ENCODE measurements at regions not wholly inside any gene's neighbourhood (a gene's known extent, or its start where the extent isn't known, plus 50 kb on each side); places are given as distances from the start of the nearest gene placed in this dataset.

DNA sequence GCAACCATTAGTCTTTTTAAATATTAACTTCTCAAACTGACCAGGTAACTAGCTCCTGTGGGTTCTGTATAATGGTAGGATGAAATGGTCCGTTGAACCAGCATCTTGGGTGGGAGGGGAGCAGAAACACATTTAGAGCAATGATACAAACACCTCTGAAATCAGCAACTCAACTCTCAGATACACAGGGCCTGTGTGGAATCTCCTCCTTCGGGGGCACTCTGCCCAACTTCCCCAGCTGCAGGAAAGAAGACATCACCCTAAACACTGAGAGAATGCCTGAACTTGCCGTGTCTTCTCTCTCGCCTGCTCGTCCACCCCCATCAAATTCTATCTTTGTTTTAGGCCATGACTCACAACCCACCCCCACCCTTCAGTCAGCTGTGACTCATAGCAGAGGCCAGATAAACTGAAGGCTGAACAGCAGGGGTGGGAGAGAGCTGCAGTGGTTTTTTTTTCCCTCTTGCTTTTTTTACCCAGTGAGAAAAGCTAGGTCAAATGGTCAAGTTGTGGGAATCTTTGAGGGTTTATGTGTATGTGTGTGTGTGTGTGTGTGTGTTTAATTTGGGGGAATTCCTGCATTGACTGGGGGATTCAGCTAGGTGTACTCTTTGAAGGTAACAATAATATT is 593.4 kb upstream of the JAG1 start:
- no peak for DNase-seq

DNA sequence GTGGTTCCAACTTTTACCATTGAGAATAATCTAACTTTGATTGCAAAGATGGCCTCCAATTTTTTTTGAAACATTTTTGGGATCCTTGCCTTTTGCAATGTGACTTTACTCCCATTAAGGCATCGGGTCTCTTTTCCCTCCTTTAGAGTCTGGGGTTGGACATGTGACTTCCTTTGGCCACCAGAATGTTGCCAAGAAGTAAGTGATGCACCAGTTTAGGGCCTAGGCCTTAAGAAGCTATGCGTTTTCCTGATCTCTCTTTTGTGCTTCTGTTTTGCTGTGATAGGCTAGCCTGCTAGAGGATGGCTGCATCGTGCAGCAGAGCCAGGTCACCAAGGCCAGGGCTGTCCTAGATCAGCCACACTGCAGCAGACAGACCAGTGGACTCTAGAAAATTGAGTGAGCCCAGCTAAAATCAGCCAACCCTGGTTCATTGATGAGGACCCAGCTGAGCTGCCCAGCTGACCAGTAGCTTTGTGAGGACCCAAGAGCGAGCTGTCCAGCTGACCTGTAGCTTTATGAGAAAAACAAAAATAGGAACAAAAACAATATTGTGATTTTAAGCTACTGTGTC is 594.0 kb upstream of the JAG1 start:
- DNase-seq: no peak

DNA sequence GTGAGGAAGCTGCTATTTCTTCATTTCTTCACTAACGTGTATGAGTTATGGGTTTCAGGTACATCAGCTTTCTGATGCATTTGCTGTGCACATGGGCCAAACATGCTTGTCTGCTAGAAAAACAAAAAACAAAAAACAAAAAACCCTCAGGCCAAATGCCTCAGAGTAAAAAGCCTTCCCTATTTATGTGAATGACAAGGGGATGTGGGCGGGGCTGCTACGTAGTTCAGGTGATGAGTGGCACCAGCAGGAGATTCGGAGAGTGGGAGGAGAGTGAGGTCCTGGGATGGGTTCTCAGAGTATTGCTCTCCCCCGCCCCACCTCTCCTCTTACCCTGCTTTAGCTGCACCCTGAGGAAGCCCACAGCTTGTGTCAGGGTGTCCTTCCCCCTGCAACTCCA is 596.8 kb upstream of the JAG1 start:
- DNase-seq: no peak

DNA sequence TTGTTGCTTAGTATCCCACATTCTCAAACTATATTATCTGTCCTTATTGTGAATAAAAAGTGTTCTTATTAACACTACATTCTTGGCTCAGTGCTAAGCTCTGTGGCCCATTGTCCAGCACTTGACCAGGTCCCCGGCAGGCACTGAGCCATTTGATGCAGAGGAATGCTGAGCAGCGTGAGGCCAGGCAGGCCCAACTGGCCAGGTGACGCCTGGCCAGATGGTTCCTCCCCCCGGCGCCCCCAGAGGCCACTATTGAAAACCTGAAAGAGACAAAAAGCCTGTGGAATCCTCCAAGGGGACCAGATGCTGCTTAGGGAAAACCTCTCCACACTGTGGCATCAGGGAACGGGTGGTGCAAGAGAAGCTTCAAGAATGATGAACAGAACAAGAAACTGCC is 597.5 kb upstream of the JAG1 start:
- DNase-seq: no peak

DNA sequence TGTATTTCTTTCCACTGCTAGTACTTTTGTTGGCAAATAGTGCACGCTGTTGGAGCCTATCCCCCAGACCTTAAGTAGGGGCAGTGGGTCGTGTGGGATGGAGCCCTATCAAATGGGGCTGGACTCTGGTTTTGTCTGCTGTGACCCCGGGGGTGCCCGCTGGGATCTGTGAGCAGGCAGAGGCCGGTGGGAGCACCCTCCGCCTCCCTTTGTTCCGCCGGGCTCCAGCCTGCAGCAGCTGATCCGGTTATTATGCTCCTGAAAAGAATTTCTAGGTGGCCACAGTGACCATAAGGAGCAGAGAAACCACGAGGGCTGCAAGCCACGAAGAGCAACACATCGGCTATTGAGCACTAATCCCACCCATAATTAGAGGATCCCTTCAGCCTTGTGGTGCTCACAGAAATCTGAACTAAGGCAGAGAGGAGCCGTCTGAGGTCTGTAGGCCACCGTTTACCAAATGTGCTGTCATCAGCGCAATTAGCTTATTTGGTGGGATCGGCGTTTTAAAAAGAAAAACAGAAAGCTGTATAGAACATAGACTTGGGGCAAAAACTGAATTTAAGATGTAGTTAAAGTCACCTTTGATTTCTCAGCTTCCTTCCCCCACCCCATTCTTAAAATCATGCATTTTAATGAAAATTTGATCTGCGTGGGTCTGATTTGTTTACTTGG is 598.3 kb upstream of the JAG1 start:
- DNase-seq: no peak

DNA sequence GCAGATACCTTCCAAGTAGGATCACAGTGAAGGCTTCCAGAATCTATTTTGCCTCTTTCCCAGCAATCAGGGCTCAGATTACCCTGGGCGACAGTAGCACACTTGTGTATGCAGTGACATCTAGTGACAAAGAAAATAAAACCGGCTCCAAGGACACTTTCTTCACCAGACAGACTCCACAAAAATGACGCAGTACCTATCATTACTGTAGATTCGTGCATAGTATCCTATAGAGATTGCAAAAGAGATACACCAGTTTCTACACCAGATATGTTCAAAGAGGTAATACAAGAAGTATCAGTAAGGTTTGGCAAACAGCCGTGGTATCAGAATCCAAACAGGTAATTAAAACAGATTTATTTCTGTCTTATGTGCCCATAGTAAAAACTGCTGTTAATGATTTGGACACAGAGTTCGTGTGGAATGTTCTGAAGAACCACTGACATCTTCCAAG is 600.4 kb upstream of the JAG1 start:
- no peak for DNase-seq

DNA sequence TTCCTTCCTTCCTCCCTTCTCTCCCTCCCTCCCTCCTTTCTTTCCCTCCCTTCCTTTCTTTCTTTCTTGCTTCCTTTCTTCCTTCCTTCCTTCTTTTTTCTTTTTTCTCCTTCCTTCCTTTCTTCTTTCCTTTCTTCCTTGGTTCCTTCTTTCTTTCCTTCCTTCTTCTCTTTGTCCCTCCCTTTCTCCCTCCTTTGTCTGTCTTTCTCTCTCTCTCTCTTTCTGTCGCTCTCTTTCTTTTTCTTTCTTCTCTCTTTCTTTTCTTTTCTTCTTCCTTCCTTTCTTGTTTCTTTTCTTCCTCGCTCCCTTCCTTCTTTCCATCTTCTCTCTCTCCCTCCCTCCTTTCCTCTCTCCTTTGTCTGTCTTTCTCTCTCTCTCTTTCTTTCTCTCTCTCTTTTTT is 601.9 kb upstream of the JAG1 start:
- no peak for DNase-seq

DNA sequence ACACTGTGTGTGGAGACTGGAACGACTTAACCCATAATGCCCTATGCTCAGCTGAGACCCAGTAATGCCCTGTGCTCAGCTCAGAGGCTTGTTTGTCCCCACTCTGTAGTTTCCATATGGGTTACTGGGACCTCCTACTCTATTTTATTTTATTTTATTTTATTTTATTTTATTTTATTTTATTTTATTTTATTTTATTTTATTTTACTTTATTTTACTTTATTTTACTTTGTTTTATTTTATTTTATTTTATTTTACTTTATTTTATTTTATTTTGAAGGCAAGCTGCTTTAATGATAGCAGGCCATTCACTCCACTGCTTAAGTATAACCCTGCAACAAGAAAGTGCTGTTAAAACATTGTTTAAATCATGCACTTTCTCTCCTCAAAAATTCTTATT is 603.4 kb upstream of the JAG1 start:
- no peak for DNase-seq

DNA sequence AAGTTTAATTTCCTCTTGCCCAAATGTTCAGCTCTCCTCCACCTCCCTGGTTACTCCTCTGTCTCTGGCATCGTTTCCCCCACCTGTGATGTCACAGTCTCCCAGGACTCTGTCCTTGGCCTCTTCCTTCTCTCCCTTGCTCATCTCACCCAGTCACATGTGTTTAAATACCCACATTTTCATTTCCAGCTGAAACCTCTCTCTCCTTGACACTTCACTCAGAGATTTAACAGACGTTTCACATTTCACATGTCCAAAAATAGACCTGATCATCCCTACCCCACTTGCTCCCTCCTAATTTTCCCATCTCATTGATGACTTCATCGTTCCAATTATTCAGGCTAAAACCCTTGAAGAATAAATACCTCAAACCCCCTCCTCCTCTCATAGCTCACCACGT is 604.1 kb upstream of the JAG1 start:
- no peak for DNase-seq

DNA sequence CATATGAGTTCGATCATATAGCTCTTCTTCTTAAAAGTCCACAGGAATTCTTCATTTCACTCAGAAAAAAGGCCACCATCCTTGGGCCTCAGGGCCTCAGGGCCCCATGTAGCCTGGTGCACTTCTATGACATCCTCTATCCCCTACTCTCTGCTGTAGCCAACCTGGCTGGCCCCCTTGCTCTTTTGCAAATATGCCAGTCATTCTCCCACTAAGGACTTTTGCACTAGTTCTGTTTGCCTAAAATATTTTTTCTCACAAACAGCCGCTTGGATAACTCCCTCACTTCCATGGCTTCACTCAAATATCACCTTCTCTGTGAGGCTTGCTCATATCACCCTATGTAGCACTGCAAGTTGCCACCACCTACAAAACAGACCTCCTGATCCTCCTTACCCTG is 604.7 kb upstream of the JAG1 start:
- no peak for DNase-seq

DNA sequence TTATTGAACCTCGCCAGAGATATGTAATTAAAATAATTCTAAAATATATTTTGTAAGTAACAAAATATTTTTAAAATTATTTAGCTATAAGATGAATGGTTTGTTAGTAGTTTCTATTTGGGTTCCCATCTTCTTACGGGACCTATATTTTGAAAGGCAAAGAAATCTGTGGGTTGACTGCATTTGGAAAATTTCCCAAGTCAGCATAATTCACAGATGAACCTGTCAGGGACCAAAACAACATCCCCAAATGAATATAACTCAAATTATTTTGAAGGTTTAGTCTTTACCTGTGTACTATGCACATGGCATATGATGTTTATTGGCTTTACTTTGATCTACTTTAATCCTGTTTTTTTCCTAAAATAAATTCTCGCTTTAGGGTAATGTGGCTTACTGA is 607.4 kb upstream of the JAG1 start:
- no peak for DNase-seq

DNA sequence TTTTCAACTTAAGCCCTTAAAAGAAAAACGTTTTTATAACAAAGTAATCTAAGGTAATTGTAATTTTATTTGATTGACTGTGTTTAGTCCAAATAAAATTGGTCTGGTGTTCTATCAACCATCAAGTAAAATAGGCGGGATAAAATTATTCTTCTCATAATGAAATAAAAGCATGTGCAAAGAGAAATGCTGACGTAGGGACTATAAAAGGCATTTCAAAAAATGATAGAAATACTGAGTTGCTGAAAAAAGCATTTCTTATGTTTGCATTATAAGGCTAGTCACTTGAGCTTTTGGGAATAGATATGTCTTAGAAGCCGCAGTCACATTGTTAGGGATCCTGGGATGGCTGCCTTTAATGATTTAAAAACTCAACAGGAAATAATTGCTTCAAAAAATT is 608.0 kb upstream of the JAG1 start:
- DNase-seq: no peak

DNA sequence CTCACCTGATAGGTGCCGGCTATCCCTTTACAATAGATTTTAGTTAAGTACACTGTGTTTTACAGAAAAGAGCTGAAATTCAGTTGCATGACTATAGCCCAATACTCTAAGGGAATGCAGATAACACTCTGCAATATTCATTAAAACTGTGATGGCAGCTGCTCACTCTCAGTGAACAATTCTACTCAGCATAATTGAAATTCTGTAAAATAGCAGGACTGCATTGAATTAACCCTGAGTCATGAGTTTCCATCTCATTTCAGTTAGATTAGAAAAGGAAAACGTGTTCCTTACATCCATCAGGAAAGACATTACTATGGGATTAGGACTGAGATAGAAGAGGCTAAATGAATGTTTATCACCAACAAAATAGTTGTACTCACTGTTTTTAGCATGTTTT is 613.3 kb upstream of the JAG1 start:
- DNase-seq: no peak

DNA sequence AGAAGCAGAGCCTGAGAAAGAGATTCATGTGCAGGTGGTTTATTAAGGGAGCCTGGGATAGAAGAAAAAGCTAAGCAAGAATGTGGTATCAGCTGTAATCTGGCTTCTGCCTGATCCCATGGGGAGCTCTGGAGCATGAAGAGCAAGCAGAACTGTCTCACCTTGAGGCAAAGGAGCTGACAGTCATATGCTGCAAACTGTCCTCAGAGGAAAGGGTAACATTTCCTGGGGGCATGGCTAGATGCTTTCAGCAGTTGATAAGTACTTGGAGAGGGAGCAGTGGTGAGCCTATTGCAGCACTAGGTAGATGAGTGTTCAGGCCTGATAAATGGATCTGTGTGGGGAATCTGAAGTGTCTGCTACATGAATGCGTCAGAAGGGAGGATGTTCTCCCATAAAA is 621.5 kb upstream of the BTBD3 start:
- no peak for DNase-seq

DNA sequence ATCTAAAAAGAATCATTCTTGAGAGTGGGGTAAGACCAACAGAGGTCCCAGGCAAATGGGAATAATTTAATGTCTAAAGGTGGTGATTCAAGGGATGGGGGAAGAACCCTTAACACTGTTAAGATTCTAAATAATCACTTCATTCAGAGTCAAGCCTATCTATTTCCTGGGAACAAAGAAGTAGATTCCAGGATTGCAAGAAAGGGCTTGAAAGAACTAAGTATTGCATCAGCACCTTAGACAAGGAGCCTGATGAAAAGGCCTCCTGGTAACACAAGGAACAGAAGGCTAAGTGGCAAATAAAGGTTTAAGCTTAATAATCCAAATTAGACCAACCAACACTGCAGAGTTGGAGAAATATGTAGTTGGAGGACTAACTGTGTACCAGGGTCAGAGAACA is 620.7 kb upstream of the BTBD3 start:
- no peak for DNase-seq

DNA sequence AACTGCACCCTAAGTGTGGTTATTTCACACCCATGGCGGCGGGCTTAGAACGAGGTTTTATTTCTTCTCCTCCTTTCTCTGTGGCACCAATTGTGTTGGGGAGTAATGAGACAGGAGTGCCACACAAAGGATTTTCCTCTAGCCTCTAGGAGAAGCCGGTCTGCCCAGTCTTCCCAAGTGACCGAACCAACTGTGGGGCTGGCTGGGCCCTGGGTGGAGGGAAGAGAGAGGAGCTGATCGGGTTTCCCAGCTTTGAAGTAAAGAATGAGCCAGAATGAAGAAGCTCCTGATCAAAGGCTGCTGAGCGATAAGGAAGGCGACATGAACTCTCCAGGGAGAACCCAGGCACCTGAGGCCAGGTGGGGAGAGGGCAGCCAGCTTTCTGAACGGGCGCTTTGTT is 616.0 kb upstream of the BTBD3 start:
- DNase-seq: no peak

DNA sequence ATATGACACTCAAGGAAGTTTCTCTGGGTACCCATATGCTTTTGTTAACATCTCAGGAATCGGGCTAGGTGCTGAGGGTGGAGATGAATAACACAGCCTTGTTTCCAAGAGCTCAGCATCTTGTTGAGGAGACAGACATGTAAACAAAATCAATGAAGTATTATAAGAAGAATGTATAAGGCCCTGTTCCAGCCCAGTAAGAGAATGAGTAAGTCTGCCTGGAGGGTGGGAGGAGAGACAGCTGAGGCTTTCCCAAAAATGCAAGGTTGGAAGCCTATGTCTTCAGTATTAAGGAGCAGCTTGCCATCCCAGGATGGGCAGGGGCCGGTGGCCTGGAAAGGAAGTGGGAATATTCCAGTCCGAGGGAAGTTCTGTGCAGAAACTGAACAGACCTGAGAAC is 615.3 kb upstream of the BTBD3 start:
- no peak for DNase-seq

DNA sequence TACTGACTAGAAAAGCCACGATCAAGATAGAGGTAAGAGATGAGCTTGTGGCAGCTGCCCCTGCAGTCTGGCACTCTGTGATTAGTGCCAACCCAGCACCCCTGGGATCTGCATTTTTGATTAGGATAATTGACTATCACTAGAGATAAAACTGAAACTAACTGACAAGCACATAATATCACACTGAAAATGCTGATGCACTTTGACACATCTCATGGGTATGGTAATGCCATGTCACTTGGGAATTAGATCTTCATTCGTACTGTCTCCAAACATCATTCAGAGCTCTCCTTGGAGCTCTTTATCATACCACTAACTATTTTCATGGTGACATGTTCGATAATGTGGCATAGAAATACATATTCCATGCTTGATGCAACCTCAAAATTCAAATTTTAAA is 612.9 kb upstream of the BTBD3 start:
- no peak for DNase-seq

DNA sequence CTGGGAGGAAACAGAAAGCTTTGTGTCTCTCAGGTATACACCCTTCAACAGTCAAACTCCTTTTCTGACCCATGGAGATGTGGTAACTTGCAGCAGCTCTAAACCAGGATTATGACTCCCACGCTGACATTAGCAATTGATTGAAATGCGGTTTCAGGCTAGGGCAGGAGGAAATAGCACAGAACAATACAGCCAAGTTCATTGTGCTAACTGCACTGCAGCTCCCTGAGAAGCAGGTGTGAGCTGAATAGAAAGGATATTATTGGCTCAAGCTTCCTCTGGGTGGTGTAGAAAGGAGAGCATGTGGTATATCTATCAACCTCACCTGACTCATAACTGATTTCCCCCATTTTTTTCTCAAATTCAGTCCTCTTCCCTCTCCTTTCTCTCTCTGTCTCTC is 612.3 kb upstream of the BTBD3 start:
- no peak for DNase-seq

DNA sequence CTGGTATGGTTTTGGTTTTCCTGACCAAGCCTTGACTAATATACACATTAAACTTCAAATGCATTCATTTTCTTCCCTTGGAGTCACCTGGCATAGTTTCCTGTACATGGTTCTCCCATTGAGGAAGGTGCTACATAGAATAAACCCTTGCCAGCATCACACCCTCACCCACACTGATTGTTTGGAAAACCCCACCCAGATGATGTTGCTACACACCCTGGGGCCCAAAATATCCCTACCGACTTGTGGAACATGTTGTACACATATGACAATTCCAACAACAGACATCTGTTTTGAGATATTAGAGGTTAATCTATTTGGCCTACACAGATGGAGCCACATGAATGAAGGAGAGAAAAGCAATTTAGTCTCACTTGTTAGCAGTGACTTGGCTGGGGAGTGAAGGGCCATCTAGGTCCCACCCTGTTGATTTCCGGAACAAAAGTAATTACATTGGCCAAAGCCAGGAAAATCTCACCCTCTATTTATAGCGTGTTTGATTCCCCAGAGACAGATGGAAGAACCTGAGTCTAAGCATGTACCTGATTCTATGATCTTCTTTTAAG is 606.0 kb upstream of the BTBD3 start:
- no peak for DNase-seq

DNA sequence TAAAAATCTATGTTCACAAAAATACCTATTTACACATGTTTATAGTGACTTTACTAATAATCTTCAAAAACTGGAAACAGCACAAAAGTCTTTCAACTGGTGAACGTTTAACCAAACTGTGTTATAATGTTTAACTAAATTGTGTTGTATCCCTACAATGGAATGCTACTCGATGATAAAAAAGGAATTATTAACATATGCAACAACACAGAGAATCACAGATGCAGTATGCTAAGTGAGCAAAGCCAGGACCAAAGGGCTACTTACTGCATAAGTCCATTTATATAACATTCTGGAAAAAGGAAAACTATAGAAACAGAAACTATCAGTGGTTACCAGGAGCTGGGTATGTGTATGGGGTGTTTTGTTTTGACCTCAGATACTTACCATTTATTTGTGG is 602.2 kb upstream of the BTBD3 start:
- no peak for DNase-seq

DNA sequence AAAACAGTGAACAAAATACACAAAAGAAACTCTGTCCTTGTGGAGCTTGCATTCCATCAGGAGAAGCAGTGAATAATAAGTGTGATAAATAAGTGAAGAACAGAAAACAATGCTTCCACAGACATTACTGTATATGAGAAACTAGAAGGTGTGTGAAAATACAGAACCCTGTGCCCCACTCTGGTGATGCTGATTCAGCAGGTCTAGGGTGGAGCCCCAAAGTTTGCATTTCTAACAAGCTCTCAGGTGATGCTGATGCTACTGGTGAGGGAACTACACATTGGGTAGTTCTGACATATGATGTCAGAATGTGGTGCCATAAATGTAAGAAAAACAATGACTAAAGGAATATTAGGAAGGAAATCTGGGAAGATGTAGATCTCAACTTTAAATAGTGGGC is 601.4 kb upstream of the BTBD3 start:
- no peak for DNase-seq

DNA sequence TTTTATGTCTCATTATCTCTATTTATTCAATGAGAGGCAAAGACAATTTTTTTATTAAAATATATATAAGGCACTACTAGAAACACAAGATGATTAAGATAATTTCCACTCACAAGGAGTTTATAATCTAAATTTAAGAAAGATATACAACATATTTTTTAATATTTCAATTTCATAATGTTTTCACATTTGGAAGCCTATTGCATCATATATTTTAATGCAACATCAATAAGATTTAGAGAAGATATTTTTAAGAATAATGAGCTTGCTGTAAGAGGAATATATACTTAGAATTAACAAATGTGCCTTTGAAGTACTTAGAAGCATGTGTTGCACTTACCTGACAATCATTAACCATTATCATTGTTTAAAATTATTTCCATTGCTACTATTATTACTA is 597.7 kb upstream of the BTBD3 start:
- DNase-seq: no peak

DNA sequence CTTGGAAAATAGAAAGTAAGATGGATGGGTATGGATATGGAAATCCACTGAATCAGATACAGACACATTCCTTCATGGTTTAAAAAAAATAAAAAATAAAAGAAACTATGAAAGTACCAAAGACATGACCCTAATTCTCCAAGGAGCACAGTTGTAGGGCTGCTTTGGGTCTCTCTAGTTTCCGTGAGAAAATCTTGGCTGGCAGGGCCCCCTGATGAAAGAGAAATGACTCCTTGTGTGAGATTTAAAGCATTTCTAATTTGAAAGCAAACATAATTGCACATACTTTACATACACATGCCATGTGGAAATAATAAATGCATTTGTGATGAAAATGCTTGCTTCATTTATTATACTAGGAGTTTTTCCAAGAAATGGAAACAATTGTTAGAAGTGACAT is 593.9 kb upstream of the BTBD3 start:
- DNase-seq: no peak

DNA sequence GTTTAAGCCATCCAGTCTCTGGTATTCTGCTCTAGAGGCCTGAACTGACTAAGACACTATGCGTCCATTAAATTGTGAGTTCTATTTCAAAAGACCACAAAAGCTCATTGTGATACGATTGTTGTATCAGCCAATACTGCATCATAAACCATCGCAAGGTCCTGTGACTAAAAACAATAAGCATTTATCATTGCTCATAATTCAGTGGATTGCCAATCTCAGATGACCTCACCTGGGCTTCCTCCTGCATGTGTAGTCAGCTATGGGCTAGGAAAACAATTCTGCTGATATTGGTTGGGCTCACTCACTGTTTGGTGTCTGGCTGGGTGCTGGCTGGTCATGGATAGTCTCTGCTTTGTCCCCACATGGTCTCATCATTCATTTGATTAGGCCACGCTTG is 592.7 kb upstream of the BTBD3 start:
- no peak for DNase-seq
